HG03469 (cell line): ENCODE measurements at regions not wholly inside any gene's neighbourhood (a gene's known extent, or its start where the extent isn't known, plus 50 kb on each side); places are given as distances from the start of the nearest gene placed in this dataset.

Source experiments
- ATAC-seq: cut with Tn5 transposase; IDR thresholded peaks from one replicate; pipeline ENCODE4 v1.9.1; 2021; ENCODE audit warnings: mild to moderate bottlenecking, moderate library complexity, moderate number of reproducible peaks; ENCODE audit not compliant: unreplicated experiment

DNA sequence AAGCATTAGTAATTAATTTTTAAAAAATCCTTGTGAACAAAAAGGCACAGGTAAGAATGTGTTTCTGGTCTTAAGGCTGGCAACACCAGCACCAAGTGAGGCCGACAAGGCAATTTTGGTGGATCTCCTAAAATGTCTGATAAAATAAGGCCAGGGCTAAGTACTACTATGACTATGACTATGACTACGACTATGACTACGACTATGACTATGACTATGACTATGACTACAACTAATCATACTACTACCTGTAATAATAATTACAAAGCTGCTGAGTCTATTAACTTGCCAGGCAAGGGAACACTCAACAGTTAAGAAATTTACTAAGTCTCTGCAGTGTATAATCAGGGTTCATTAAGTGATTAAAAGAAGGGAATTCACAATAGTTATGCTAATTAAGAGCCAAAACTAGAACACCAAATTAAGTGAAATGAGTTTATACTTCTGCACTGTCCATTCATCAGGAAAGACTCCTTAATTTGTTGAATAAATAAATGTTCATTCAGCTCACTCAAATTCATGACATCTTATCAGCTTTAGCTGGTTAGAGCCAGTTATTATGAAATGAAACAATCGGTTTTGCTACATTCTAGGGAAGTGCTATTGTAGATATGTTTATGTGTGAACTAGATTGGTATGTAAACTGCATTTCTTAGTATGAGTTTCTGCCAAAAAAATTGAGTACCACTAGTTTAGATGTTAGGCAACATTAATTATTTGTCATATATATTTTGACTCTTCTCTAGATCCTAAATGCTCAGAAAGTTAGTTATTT lies 1626.2 kb upstream of the PCDH20 start:
- no peak for ATAC-seq

DNA sequence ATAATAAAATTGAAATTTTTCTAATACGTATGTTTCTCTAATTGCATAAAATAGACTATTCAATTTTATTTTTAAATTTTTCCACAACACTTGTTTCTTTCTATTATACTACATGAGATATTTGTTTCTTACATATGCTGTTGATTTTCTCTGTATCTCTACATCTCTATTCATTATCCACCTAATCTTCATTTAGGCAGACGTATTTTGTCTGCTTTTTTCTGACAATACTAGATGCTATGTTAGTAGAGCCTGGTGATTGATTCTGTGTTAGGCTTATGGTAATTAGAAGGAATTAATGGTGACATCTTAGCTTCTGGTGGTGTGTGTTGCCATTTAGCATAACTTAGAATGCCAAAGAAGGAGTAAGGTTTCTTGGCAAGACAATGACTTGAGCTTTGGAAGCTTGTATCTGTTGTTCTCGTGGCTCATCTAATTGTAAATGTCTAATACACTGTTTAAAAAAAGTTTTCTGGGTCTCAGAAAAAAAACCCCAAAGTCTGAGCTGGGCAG lies 1610.7 kb upstream of the PCDH20 start:
- no peak for ATAC-seq

DNA sequence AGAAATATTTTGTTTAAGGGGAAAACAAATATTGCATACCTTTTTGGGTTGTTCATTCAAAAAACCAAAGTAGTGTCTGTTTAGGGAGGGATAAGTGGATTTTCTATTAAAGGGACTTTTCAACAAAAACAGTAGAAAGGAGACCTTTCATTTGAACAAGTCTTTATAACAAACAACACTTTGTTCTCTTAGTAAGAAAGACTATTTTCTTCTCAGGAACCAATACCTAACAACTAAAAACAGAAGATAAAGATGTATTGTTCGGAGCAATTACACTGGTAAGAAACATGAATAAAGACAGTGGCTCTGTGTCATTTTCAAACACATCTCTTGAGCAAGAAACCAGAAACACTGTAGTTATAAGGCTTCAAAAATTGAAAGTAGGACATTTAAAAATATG lies 1610.1 kb upstream of the PCDH20 start:
- no peak for ATAC-seq

DNA sequence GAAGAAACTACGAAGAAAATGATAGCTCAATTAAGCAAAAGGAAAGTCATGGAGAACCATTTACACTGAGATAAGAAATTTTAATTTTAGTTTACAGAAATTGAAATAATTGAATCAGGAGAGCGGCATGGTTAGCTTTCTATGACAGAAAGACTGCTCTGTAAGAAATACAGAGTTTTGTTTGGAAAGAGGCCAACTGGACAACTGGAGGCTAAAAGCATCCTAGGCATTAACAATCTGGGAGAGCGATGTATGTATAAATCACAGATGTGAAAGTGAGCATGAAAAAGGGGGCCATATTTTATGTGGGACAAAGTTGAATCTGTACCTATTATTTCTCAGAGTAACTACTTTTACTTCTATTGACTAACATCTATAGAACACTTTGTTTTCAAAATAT lies 1608.8 kb upstream of the PCDH20 start:
- no peak for ATAC-seq

- no peak for ATAC-seq
Observed at GRCh38 chr13:63011996-63012395, 1596.3 kb upstream of the PCDH20 start.

GRCh38 chr13:63010072-63010658 lies 1594.5 kb upstream of the PCDH20 start:
- ATAC-seq = no peak

GRCh38 chr13:63005625-63006024 lies 1590.0 kb upstream of the PCDH20 start:
- no peak for ATAC-seq

GRCh38 chr13:62997696-62998095 lies 1582.0 kb upstream of the PCDH20 start:
- no peak for ATAC-seq

DNA sequence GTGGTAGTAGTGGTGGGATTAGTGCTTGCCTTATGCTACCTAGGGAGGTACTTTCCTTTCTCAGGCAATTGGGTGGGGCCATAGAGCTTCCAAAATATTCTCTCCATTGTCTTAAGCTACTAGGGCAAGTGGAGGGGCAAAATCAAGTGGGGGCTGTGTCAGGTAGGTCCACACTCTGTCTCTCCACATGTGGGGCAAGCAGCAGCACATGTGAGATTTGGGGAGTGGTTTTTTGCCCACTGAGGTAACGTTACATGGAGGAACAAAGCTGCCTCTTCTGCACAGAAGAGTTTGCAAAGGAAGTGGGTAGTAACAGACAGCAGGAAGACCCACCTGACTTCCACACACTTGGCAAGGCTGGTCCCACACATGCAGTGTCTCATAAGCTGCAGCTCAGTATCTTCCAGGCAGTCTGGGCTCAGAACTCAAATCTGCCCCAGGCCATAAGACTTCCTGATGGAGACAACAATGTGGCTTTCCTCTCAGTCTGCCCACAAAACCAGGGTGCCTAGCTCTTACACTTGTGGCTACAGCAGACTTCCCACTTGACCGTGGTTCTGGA lies 1581.5 kb upstream of the PCDH20 start:
- no peak for ATAC-seq

- ATAC-seq = no peak
Observed at GRCh38 chr13:62973804-62974203, 1558.2 kb upstream of the PCDH20 start.

DNA sequence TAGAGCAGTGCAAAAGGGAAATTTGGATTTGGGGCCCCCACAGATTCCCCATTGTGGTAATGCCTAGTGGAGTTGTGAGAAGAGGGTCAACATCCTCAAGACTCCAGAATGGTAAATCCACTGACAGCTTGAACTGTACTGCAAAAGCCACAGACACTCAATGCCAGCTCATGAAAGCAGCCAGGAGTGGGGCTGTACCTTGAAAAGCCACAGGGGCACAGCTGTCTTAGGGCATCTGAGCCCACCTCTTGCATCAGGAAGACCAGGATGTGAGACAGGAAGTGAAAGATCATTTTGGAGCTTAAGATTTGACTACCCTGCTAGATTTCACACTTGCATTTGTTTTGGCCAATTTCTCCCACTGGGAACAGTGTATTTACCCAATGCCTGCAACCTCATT lies 1548.9 kb upstream of the PCDH20 start:
- no peak for ATAC-seq

GRCh38 chr13:62960723-62961122 lies 1545.1 kb upstream of the PCDH20 start:
- no peak for ATAC-seq

DNA sequence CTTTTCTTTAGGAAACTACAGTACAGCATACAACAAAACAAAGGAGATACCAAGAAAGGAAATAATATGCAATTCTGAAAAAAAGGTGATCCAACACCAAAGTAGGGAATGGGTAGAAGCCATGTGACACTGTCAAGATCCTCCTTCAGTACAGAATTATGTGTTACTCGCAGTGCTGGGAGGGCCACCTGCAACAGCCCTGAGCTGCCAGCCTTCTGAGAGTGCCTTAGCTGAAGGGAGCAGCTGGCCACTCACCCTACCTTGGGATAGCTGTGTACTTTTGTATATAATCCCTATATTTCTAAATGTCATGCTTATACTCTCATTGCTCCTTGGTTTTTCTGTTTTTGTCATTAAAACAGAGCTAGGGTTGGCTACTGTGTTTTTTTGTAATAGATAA lies 1518.2 kb upstream of the PCDH20 start:
- no peak for ATAC-seq

DNA sequence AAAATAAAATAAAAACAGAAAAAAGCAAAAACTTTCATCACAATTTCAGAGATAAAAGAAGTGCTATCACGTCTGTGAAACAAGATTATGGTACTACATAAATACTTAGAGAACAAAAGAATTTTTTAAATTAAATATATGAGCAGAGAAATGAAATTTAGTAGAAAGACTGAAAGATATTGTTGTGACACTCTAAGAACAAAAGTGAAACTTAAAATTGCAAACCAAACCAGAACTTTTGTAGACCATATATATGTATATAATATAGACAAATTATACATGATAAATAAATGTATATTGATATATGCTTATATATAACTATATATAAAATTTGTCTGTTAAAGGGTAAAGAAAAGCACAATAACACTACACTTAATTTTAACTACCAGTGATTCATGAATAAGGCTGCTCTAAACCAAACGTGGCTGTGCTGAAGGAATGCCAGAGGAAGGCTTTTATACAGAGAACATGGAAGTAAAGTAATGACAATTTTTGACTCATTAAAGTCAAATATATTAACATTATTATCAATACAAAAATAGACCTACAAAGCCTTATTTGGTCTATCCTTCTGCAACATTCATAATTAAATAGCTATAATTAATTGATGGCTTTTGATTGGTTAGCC lies 1516.7 kb upstream of the PCDH20 start:
- ATAC-seq = no peak

GRCh38 chr13:62931853-62932252 lies 1516.2 kb upstream of the PCDH20 start:
- ATAC-seq = no peak

DNA sequence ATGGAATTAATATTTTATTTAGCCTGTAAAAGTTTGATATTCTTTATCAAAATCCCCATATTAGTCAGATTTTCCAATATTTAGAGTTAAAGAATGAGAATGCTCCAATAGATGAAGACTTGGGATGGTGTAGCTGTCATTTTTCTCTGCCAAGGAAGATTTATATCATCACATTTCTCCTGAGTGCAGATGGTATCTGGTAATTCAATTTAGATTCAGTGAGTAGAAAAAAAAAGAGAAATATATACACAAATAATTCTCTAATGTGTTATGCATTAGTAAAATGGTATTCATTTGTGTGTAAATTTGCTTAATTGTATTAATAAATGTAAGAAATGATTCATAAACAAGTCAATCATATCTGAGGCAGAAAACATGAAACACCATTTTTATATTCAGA lies 1508.7 kb upstream of the PCDH20 start:
- ATAC-seq = no peak

GRCh38 chr13:62920159-62920558 lies 1504.5 kb upstream of the PCDH20 start:
- ATAC-seq = no peak

- no peak for ATAC-seq
Observed at GRCh38 chr13:62919491-62919890, 1503.8 kb upstream of the PCDH20 start.

DNA sequence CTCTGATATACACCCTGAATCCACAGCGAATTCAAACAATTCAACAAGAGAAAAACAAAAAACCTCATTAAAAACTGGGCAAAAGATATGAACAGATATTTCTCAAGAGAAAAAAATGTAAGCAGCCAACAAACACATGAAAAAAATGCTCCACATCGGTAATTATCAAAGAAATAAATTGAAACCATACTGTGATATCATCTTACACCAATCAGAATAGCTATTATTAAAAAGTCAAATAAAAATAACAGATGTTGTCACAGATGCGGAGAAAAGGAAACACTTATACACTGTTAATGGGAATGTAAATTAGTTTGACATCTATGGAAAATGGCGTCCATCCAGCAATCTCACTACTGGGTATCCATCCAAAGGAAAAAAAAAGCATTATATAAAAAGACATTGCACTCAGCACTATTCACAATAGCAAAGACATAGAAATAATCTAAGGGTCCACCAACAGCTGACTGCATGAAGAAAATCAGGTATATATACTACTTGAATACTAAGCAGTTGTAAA lies 1495.0 kb upstream of the PCDH20 start:
- no peak for ATAC-seq

- no peak for ATAC-seq
Observed at GRCh38 chr13:62908321-62908720, 1492.7 kb upstream of the PCDH20 start.

- no peak for ATAC-seq
Observed at GRCh38 chr13:62906896-62907295, 1491.2 kb upstream of the PCDH20 start.

DNA sequence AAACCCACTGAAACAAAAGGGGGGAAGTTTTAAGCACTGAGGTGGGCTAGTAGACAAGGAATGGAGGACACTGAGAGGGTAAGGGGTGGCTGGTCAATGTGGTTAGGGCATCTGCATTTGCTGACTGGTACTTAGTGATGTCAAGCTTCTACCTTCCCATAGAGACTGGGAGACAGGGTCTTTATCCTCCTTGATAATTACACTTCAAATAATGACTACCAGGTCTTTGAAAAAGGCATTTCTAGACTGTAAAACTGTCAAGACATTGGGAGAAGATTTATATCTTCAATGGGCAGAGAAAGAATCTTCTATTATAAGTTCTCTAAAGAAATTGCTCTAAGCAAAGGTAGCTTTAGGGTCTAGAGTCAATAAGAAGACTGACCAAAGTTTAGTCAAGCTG lies 1490.8 kb upstream of the PCDH20 start:
- no peak for ATAC-seq
